NCI-H2107 treated with DMSO at 0.1 percent for 48 hours (cell line): ENCODE measurements at regions not wholly inside any gene's neighbourhood (a gene's known extent, or its start where the extent isn't known, plus 50 kb on each side); places are given as distances from the start of the nearest gene placed in this dataset.
"Not testable (repeated sequence)": the region's sequence is repeated elsewhere in the genome, so short reads cannot be mapped to it uniquely, and the experiment has no call there.

Experiments
- DNase-seq: peaks from one replicate; lab custom pipeline; 2025; ENCODE audit not compliant: unreplicated experiment; lab: John Stamatoyannopoulos, UW

DNA sequence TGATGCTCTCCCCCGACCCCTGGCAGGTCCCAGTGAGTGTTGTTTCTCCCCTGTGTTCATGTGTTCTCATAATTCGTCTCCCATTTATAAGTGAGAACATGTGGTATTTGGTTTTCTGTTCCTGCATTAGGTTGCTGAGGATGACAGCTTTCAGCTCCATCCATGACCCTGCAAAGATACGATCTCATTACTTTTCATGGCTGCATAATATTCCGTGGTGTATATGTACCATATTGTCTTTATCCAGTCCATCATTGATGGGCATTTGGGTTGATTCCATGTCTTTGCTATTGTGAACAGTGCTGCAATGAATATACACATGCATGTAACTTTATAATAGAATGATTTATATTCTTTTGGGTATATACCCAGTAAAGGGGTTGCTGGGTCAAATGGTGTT, 321.5 kb downstream of the EMP1 start:
- DNase-seq: not testable (repeated sequence)

DNA sequence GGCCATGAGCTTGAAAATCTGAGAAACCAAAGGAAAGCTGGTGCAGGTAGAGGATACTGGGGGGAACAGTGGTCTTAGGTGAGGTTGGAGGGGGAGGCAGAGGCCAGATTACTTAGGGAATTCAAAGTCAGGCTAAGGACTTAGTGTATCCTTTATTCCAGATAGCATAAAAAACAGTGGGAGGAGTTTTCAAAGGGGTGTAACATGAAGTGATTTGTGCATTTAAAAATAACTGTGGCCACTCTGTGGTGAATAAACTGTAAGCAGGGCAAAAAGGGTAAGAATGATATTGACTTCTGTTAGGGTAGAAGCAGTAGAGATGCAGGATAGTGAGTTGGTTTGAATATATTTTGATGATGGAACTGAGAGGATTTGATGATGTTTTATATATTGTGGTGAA, 313.2 kb downstream of the EMP1 start:
- no peak for DNase-seq

DNA sequence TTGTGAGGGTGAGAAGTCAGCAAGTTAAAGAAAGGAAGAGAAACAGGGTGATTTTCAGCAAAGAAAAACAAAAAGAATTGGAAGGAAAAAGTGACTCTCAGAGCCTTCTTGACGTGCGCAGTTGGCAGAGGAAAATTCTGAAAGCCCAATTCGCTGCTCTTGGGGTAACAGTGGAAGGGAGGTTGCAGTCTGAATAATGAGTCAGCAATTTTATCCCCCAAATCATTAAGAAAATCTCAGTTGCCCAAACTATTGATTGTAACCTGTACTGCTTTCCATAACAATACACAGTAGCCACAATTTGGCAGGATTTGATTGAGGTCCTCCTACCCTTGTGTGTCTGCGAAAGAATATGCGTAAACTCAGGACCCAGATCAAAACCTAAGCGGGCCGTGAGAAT, 309.1 kb downstream of the EMP1 start:
- no peak for DNase-seq

DNA sequence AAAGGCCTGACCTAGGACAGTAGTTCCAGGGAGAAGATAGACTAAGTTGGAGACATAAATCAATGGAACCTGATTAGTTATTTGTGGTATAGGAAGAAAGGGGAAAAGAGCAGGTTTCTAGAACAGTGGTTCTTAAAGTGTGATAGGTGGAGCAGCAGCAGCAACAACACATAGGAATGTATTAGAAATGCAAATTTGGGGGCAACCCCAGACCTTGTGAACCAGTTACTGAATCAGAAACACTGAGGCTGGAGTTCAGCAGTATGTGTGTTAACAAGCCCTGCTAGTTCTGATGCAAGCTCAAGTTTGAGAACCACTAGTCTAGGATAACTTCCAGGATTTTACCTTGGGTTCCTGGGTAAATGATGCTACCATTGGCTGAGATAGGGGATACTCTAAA, 308.7 kb downstream of the EMP1 start:
- no peak for DNase-seq

DNA sequence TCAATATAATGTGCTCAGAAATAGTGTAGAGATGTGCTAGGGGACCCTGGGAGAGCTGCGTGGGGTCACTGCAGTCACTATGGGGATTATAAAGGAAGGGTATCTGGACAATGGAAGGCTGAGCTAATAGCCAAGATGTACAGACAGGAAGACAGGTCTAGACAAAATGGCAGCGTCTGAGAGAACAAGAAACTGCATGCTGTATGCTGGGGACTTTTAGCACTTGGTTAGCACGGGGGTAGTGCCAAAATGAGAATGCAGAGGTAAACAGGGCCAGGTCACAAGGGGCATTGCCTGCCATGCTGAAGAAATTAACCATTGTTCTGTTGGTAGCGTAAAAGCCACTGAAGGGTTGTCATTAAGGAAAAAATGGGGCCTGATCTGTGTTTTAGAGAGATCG, 308.2 kb downstream of the EMP1 start:
- no peak for DNase-seq

DNA sequence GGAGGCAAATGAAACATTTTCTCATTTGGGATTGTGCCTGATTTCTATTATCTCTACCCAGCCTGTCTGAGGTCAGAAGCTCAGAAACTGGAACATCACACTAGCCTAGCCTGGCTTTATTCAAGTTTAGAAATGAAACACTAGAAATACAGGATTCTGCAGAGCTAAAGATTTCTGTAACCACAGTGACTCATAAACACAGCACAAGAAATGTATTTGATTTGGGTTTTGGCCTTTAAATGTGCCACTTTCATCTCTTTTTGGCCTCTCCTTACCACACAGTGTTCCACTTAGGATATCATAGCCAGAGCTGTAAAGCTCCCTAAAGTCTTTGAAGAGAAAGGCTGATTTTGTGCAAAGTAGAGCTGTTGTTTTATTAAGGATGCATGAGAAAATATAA, 307.5 kb downstream of the EMP1 start:
- DNase-seq: no peak

DNA sequence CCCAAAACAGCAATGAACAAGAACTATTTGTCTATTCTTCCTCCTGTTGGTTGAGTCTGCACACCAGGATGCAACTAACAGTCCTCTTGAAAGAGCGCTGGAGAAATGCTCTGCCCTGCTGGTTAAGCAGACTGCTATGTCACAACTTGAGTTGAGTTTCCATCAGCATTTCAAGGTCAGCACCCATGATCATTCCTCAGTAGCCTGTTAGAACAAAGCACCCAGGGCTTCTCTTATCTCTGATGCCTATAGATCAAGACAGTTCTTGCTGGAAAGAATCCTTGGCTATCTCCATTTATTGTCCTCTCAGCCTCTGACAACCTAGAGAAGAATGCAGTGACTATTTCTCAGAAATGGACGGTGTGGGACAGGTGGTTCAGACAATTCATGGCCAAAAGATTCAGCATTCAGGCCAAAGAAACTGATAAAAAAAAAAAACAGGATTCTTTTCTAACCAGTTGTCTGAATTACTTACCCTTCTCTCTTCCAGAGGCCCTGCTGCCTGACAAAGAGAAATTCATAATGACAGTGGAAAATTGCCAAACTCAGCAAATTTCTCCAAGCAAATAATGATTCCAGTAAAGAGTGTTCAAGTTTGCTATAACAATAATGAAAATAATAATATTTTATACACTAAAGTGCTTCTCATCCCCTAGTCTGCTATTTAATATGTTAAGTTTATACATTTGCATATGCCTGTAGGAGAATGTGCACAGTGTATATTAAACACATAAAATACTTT, 306.7 kb downstream of the EMP1 start:
- no peak for DNase-seq

DNA sequence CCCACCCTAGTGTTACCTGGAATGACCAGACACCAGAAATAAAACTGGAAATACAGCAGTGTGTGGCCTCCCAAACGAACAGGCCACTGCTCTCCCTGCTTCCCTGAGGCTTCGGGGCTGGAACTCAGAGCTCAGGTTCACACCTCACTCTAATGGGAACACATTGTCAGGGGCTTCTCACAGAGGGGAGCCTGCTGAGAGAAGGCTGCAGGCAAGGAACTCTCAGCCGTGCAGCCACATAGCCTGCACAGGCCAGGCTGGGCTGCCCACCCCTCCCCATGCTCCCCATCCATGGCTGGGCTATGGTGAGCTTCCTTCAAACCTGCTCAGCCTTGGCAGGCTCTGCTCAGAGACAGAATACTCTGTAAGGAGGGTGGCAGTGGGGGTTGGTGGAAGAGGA, 302.5 kb downstream of the EMP1 start:
- no peak for DNase-seq

DNA sequence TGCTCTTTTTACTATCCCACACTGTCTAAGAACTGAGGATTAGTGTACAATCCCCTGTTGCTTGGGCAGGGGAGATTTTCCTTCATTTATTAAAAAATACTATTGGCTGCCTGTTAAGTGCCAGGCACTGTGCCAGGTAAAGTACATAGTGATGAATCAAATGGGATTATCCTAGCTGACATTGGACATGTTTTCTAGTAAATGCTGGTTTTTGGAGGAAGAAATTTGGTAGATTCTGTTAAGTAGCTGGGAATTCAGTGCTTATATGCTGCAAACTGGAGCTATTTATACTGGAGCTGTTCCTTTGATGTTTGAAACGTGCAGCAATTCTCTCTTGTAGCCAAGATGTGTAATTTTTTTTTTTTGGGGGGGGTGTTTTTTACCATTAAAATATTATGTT, 299.6 kb downstream of the EMP1 start:
- DNase-seq: no peak

DNA sequence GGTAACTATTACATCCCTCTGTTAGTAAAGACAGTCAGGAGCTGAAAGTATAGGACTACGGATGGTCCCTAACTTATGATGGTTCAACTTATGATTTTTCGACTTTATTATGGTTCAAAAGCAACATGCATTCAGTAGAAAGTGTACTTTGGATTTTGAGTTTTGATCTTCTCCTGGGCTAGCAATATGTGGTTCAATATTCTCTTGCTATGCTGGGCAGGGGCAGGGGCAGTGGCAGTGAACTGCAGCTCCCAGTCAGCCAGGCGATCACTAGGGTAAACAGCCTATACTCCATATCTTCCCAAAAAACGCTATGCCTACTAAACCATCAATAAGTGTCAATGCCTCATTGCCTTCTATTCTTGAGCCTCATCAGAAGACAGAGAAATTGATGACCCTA, 292.7 kb downstream of the EMP1 start:
- DNase-seq: no peak

DNA sequence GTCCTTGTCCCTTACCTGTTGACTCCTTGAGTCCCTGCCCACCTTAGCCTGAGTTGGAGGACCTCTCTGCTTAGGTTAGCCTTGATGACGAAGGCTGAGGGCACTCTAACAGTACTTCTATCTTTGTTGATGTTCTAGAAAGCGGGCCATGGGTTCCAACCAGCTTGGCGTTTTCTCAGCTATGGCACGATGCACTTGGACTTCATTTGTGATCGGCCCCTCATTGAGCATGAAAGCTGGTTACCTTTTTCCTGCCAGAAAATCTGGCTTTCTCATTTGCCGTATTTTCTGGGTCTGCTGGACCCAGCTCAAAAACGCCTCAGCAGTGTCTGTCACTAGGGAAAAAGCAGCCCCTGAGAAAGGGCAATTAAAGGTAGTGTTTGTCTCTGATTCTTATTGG, 290.8 kb downstream of the EMP1 start:
- no peak for DNase-seq

DNA sequence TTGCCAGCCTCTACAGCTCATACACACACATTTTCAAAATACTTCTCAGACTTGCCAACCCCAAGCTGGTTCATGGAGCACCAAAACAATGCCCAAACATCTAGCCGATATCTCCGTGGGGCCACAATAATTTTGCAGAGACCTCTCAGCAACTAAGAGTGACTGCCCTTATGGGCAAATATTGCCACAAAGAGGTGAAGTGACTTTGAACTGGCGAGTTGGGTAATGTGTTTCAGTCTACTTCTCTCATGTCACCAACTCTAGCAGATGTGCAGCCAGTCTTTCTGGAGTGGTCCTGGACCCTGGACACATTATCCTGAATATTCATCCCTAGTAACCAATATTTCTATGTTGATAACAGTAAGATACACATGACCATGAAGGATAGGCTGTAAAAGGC, 290.3 kb downstream of the EMP1 start:
- DNase-seq: no peak

DNA sequence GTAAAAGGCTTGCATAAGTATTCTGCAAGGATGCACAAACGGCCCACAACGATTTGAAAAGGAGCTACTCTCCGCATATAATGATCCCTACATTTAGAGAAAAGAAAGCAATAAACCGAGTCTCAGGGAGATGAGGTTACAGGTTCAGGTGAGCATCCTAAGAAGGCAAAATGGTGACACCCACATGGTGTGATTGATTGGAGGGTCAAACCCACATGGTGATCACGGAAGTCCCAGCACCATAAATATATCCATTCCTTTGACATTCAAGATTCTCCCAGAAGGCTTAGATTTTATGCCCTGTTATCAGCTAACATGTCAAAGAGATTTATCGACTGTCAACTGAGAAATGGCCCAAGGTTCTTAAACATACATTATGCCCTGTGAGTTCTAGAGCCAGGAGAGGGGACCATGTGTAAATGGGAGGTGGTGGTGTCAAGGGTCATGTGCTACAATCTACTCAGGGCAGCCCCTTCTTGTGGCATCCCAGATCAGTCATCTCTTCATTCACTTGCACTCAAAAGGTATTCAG, 282.2 kb downstream of the EMP1 start:
- no peak for DNase-seq

DNA sequence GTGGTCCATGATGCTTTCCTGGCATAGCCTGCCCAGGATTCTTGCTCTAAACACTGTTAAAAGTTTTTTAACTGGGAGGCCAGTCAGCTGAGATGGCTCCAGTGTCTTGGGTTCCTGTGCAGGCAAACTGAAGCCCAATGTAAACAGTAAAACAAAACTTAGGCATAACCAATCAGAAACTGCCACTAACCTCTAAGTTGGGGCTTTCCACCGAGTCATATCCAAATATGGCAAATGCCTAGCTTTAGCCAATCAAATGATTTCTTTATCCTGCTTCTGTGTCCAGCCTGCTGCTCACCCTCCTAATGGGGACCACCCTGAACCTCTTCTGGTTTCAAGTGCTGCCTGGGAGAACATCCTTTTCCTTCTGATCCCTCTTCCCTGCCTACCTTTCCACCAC, 277.9 kb downstream of the EMP1 start:
- DNase-seq: no peak

DNA sequence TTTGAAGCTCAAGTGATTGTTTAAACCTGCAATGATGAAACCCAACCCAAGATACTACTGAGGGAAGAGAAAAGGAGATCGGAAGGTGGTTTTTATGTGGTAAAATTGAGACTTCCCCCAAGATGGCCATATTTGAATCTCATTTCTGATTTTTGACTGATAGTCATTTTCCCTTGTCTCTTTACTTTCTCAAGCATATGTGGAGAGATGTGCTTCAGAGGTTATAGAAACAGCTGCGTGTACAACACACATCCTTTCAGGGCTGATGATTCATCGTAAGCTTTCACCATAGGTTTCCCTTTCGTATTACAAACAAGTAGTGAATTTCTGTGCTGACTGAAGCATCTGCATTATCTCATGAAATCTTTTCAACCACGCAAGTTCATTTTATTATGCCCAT, 276.2 kb downstream of the EMP1 start:
- no peak for DNase-seq

DNA sequence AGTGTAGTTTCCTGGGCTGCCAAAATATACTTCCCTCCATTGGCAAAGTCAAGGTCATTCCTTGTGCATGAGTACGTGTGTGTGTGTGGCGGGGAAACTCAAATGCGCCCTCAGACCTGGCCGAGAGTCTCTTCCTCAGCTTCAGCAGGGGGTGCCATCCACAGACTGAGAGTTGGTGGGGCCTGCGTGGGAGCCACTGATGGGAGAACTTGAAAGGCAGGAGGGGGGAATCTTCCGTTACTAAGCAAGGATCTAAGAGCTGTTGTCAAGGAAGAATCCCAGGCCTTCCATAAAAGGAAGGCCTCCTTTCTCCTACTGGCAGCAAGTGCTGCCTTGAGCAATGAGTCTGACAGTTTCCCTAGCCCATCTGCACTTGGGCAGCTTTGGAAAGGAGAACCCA, 274.9 kb downstream of the EMP1 start:
- no peak for DNase-seq

DNA sequence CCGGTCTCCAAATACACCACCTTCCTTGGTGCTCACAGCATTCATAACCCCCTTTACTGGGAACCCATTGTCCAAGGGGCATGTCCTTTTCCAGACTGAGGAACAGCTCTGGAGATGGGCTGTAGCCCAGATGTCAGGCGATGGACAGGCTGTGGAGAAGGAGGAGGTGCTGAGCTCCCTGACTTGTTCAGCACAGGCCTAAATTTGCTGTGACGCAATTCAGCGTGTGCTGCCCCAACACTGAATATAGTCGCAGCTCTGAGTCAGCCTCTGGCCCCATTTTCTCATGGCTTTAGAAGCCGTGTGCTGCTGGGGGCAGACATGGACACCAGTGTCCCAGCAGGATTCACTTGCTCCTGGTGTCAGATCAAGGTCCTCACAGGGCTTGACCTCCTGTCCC, 269.1 kb downstream of the EMP1 start:
- DNase-seq: no peak

DNA sequence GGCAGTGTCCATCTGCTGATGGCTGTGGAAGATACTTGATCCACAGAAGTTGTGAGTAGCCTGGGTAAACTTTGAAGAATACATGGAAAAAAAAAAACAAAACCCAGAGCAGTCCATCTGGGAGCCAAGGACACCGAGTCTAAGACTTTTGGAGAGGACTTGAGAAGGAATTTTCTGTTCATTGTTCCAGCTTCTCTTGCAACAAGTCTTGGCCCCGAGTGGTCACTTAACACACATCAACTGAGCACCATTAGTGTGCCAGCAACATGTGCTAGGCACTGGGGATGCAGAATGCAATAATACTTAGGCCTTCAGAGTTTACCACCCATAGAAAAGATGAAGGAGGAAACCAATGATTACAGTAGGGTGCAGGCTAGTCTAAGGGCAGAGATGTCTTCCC, 266.7 kb downstream of the EMP1 start:
- no peak for DNase-seq

DNA sequence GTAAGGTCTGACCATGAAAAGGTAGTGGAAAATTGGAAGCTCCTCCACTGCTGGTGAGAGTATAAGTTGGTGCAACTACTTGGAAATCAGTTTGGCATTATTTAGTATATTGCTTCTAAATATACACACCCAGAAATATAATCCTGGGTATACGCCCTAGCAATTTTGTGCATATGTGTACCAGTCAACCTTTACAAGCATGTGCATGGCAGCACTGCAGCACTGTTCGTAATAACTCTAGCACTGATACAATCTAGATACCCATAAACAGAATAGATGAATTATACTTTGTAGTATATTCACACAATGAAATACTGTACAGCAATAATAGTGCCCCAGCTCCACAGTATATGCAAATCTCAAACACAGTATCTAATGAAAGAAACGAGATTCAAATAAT, 265.9 kb downstream of the EMP1 start:
- no peak for DNase-seq

DNA sequence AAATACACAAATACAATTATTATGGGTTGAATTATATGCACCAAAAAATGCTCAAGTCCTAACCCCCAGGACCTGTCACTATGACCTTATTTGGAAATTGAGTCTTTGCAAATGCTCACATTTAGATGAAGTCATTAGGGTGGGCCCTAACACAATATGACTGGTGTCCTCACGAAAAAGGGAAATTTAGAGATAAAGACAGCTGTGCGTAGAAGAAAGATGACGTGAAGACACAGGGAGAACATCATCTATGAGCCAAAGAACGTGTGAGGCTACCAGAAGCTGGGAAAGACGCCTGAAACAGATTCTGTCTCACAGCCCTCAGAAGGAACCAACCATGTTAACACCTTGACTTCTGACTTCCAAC, 259.2 kb downstream of the EMP1 start:
- no peak for DNase-seq

DNA sequence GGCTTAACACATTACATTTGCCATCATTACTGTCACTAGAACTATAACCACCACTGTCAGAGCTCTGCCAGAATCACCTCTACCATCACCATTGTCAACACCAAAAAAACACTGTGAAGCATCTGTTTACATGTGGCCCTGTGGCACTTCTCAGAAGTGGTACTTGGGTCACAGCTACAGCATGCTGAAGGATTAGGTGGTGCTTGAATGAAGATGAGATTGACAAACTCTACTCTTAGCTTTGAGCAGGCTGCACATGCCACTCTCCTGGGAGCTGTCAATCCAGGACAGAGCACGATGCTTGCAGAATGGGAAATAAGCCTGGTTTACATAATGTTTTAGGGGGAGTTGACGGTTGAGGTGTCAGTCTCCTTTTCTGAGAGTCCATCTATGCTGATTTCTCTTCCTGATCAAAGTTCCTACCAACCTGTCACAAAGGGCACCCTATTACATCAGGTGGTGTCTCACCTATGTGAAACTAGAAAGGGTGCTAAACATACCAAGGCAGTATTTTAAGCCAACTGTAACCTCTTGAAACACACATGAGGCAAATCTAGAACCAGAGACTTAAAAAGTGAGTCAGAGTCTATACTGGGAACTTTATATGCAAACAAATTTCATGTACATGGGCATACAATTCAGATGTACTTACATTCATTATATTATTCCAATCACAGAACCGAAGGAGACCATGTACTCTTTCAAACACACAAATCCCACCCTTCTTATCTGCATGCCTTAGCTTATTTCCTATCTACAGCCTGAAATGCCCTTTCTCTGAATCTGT, 258.7 kb downstream of the EMP1 start:
- no peak for DNase-seq

DNA sequence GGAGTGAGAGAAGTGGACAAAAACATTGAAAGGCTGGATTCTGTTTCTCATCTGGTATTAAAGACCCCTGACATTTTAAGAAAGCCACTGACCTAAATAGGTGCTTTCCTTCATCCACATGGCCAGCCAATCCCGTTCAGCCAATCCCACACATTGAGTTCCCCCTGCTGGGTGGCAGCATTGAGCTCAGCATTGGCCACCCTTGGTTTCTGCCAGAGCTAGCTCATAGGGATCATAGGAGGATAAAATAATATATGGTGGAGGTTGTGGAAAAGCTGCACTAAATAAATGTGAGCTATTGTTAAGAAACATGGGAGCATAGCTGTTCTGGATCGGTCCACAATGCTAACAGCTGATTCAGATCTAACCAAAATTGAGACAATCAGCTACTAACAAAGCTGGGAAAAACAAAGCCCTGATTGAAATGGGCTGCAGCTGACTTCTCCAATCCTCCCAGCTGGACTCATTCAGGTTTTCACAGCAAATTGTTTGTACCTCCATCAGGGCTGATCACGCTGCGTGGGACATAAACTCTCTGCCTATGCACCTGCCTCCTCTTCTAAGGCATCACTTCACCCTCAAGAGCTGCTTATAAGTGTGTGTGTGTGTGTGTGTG, 256.5 kb downstream of the EMP1 start:
- peak; percentile 24 for DNase-seq
